ENCODE measurements at regions not wholly inside any gene's neighbourhood (a gene's known extent, or its start where the extent isn't known, plus 50 kb on each side); places are given as distances from the start of the nearest gene placed in this dataset.

- no peak for TF ChIP-seq CTCF (IDR thresholded peaks at IDR 0.05; ENCODE audit: low read depth, low read length)
- no peak for TF ChIP-seq POLR2A (IDR thresholded peaks at IDR 0.05; ENCODE audit: extremely low read depth, insufficient read length)
Observed at GRCh38 chr7:144982133-144982532, 146.3 kb upstream of the TPK1 start.

Data from NB4 (cell line).